Breast epithelium (tissue), 3 donors: ENCODE measurements at regions not wholly inside any gene's neighbourhood (a gene's known extent, or its start where the extent isn't known, plus 50 kb on each side); places are given as distances from the start of the nearest gene placed in this dataset.

ENCODE experiments used
- POLR2A ChIP-seq: fragments of 450-650 bp; IDR thresholded peaks from one replicate; pipeline ENCODE4 v1.6.1; 2016; ENCODE audit warnings: antibody characterized with exemption, mild to moderate bottlenecking, moderate library complexity
- POLR2AphosphoS5 ChIP-seq, 3 donors: sonication (generic); formaldehyde crosslinking; IDR thresholded peaks; one replicate each; pipeline ENCODE4 v1.6.1; 2017; ENCODE audit warnings: antibody characterized with exemption in 3 of 3
- TF ChIP-seq, protein P1 (sequence below), 3 donors: fragments of 450-650 bp; IDR thresholded peaks; one replicate each; pipeline ENCODE4 v1.5.1; 2016 to 2017; ENCODE audit warnings: antibody characterized with exemption in 3 of 3, mild to moderate bottlenecking in 3 of 3, moderate library complexity in 3 of 3

DNA sequence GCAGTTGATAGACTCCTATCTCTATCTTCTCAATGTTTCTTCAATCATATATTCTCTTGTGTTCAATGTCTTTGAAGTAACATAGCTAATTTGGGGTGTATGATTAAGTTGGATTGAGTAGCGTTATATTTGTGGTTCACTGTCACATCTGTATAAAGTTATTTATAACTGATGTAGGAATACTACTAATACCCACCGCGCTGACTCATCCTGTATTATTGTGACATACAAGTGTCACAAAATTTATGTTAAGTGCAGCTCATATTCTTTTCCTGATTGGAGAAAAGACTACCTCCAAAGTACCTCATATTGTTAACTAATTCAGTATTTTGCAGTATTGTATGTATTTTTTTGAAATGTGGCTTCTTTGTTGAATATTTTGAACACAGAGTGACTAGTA lies 940.8 kb downstream of the SLC6A15 start:
- TF ChIP-seq, protein P1, sequence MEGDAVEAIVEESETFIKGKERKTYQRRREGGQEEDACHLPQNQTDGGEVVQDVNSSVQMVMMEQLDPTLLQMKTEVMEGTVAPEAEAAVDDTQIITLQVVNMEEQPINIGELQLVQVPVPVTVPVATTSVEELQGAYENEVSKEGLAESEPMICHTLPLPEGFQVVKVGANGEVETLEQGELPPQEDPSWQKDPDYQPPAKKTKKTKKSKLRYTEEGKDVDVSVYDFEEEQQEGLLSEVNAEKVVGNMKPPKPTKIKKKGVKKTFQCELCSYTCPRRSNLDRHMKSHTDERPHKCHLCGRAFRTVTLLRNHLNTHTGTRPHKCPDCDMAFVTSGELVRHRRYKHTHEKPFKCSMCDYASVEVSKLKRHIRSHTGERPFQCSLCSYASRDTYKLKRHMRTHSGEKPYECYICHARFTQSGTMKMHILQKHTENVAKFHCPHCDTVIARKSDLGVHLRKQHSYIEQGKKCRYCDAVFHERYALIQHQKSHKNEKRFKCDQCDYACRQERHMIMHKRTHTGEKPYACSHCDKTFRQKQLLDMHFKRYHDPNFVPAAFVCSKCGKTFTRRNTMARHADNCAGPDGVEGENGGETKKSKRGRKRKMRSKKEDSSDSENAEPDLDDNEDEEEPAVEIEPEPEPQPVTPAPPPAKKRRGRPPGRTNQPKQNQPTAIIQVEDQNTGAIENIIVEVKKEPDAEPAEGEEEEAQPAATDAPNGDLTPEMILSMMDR (IDR thresholded peaks at IDR 0.05) = no peak
- TF ChIP-seq POLR2A = no peak
- TF ChIP-seq POLR2AphosphoS5 (IDR thresholded peaks at IDR 0.05) = no peak
